ENCODE measurements at regions not wholly inside any gene's neighbourhood (a gene's known extent, or its start where the extent isn't known, plus 50 kb on each side); places are given as distances from the start of the nearest gene placed in this dataset.

DNA sequence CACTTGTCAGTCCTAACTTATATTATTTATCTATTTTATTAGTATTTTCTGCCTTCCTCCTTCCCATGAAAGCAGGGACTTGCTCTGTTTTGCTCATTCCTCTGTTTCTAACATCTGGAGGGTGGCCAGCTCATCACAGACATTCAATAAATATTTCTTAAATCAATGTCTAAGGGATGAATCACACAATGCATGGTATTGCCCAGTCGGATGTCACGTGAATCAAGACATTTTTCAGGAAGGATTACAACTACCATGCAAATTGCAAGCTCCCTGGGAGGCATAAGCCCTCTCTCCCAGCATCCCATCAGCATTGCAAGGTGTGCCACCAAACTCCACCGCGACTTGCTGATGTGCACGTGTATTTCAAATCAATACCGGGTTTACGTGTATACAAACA, 146.6 kb upstream of the RNF32 start:
- no peak for DNase-seq (ENCODE audit: extremely low read depth in 1 of 11, low read depth in 9 of 11, low spot score in 4 of 11)

DNA sequence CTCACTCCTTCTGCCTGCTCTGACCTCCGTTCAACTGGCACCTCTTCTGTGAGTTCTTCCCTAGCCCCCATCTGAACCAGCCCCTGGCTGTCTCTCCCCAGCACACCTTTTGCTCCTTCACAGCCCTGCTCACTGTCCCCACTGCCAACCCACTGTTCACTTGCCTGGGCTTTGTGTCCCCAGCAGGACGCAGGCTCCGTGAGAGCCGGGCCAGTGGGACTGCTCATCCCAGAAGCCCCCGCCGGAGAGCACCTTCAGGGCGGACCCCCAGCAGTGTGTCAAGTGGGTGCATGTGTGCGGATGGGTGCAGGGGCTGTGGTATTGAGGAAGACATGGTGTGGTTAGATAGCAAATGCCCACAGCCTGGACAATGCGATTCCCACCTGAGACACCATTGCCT, 148.4 kb upstream of the RNF32 start:
- no peak for DNase-seq (ENCODE audit: extremely low read depth in 1 of 11, low read depth in 9 of 11, low spot score in 4 of 11)

DNA sequence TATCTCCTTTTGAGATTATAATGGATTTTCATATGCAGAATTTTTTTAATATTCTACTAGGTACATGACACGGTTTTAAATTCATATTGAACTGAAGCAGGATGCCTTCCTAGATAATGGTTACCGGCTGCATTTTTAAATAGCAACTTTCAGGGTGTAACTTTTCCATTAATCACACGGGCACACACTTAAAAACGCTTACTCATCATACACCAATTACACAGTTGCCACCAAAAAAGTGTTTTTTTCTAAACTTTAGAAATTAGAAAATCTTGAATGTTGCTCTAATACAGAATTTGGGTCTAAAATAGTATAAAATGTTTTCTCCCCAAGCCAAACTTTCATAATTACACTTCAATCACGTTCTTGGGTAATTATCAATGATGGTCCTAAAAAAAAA, 149.1 kb upstream of the RNF32 start:
- DNase-seq (ENCODE audit: extremely low read depth in 1 of 11, low read depth in 9 of 11, low spot score in 4 of 11): no peak

DNA sequence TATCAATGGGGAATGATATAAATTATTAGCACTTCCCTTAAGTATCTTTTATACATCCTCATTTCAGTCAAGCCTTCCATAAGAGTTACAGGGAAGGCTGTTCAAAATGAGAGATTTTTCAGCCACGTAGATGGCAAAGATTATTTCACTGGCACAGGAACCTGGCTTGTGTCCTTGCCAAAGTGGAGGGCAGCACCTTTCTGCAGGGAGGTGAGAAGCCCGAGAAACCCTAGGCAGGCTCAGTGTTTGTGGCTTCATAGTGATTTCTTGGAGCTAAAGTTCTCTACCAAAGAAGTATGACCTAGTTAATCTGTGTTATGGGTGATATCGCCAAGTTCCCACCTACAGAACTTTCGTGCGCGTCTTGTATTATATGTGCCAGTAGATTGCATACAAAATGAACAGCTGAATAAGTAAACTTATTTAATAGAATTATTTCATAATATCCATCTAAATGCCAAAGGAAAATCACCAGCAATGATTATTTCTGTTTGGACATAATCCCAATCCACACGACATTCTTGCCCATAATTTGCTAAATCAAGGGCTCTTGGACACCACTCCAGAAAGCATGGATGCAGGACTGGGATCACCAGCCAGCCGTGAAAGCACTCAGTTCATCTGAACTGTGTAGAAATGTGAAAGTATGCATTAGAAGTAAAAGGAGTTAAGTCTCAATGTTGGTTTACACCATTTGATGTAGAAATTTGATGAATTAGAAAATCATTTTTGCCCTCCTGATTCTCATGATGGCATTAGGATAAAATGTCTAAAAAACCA, 150.4 kb upstream of the RNF32 start:
- no peak for DNase-seq (ENCODE audit: extremely low read depth in 1 of 11, low read depth in 9 of 11, low spot score in 4 of 11)

DNA sequence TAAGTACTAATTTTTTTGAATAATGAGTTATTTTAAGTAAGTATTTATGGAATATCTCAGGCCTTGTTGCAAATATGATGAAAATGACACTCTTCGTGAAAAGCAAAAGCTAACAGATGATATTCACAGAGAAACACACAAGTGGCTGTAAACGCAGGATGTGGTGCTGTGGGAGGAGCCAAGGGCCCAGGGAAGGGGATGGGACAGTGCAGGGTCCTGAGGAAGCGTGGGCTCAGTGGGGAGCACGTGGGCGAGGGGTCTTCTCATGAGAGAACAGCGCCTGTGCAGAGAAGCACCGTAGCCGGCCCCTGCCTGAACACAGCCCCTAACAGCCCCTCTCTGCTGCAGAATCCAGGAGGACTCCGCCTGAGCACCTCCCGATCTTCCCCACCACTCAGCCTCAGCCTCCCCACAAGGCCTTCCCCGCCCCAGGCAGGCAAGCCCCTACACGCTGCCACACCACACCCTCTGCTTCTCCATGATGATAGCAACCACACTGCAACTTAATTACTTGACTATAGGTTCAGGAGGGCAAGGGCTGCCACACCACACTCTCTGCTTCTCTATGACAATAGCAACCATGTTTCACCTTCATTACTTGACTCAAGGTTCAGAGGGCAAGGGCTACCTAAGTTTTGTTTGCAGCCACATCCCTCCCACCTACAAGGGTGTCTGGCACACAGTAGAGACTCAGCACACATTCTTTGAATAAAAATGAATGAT, 152.6 kb upstream of the RNF32 start:
- DNase-seq (ENCODE audit: extremely low read depth in 1 of 11, low read depth in 9 of 11, low spot score in 4 of 11): no peak

DNA sequence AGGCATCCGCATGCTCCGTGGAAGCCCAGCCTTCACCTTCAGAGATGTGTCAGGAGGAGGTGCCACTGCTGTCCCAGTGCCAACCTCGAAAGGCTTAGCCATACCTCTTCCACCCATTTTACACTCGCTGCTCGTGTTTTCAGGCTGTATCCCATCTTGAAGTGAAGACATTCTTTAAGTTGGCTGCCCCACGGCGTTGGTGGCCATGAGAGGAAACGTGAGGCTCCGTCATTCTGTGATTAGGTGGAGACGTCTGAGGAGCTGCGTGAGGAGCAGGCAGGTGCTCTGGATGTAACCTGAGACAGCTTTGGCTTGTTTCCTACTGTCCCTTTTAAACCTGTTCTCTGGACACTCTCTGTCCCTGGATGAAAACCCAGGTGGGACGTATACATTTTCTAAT, 159.9 kb upstream of the RNF32 start:
- DNase-seq (ENCODE audit: extremely low read depth in 1 of 11, low read depth in 9 of 11, low spot score in 4 of 11): no peak

DNA sequence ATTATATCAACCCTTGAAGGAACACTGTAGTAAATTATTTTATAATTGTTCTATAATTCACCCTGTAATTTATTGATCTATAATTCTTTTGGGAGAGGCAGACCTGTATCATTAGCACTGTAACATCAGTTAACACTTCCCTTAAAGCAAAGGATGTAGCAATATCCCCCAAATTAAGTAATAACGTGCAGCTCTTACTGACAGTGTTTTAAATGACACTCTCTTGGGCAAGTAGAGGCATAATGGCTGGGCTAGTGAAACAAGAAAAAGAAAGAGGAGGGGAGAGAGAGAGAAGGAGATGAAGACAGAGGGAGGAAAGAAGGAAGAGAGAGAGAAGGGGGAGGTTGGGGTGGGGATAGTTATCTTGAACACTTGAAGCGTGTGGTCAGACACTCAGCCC, 161.0 kb upstream of the RNF32 start:
- DNase-seq (ENCODE audit: extremely low read depth in 1 of 11, low read depth in 9 of 11, low spot score in 4 of 11): no peak

DNA sequence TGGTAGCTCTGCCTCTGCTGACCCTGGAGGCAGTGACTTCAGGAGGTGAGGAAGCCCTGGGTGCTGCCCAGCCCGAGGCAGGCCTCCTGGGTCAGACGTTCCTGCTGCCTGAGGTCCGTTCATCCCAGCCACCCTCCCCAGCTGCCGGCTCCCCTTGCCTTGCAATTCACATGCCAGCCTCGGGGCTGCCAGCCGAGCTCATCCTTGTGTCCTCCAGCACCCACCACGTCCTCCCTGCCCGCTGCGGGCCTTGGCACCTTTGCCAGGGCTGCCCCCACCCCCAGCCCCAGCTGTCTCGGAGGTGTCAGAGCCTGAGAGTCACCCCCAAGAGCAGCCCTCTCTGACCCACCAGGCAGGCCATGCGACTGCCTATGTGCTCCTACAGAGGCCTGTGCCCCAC, 162.1 kb upstream of the RNF32 start:
- no peak for DNase-seq (ENCODE audit: extremely low read depth in 1 of 11, low read depth in 9 of 11, low spot score in 4 of 11)

DNA sequence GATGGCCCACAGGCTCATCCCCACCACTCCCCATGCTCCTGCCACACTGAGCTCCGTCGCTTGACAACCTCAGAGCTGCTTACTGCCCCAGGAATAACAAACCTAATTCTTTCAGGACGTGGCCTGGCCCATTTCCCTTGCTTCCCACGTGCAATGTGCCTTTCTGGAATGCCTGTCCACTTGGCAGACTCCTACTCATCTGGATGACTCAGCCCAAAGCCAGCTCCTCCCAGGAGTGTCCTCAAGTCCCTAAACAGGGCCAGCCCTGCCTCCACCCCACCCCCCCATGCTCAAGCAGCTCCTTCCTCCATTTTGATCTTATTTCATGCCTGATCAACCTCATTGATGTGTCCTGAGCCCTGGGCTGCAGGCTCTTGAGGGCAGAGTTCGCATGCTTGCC, 164.9 kb upstream of the RNF32 start:
- no peak for DNase-seq (ENCODE audit: extremely low read depth in 1 of 11, low read depth in 9 of 11, low spot score in 4 of 11)

DNA sequence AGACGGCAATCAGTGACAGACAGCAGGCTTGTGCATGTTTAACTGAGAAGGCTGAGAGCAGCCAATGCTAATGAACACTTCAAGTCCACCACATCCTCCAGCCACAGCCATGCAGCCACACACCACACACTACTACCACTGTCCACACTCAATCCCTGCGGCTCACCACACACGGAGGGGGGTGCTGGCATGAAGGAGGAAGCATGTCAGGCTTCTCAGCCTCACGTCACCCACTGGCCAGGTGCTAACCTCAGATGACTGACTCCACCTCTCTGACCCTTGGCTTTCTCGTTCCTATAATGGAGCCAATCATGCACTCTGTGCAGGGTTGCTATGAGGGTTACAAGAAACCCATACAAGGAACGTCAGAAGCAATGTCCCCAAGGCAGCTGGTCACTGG, 165.4 kb upstream of the RNF32 start:
- DNase-seq (ENCODE audit: extremely low read depth in 1 of 11, low read depth in 9 of 11, low spot score in 4 of 11): no peak

DNA sequence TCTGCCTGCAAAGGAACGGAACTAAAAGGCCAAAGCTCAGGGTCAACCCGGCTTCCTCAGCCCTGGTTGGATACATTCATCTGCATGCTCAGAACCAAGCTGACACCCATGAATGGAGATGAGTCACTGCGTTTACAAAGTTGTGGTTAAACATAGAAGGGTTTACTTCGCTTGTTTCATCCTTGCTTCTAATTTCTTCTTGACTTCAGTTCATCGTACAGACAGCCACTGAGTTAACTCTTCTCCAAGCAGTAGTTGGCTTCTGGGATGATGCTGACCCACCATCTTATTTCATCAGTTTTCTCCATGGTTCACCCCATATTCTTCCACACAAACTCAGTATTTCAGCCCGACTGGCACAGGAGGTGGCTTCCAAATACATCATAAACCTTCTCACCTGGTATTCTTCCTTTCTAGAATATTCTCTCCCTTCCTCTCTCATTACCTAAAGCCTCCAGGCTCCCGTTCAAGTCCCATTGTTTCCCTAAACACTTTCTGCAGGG, 166.3 kb upstream of the RNF32 start:
- DNase-seq (ENCODE audit: extremely low read depth in 1 of 11, low read depth in 9 of 11, low spot score in 4 of 11): no peak

DNA sequence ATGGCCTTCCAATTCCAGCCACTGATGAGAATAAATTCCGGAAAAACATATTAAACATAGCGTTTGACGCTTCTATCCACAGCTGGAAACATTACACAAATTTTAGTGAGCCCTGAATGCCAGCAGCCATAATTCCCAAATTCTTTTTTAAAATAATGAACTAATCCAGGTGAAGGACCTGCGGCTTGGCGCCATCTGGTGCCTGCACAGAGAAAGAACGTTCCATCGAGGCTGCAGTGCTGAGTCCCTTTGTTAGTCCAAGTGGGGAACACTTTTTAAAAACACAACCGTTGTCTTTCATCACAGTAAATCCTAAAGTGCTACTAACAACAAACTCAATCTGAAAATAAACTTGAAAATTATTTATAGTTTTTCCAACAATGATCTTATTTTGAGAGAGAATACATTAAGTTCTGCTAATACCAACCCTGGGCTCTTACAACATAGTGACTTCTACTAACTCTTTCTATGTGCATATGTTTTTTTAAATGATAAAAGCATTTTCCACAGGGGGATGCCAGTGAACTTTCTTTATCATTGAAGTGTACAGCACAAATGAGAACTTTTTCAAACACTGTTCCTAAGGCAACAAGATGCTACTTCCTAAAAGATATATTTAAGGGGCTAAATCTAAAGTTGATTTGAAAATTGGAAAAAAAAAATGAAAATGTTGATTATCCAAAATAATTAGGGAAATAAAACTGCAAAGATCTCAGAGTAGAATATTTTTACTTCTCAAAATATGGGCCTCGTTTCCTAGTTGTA, 166.9 kb upstream of the RNF32 start:
- DNase-seq (ENCODE audit: extremely low read depth in 1 of 11, low read depth in 9 of 11, low spot score in 4 of 11): peak in 2 of 11 donors; percentile 7 to 28

DNA sequence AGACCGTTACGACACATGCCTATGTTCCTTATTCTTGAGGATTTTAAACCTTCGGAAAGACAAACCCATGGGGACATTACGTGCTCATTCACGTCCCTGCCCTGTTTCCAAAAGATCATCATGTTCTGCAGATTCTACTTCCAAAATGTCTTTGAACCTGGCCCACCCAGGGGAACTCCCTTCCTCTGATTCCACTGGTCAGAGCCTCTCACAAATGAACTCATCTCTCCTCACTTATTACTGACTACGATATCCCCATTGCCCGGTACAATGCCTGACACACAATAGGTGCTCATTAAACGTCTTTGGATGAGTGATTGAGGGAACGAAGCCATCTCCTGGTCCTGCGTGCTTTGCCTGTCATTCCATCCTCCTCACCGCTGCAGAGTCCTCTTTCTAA, 168.3 kb upstream of the RNF32 start:
- DNase-seq (ENCODE audit: extremely low read depth in 1 of 11, low read depth in 9 of 11, low spot score in 4 of 11): no peak

DNA sequence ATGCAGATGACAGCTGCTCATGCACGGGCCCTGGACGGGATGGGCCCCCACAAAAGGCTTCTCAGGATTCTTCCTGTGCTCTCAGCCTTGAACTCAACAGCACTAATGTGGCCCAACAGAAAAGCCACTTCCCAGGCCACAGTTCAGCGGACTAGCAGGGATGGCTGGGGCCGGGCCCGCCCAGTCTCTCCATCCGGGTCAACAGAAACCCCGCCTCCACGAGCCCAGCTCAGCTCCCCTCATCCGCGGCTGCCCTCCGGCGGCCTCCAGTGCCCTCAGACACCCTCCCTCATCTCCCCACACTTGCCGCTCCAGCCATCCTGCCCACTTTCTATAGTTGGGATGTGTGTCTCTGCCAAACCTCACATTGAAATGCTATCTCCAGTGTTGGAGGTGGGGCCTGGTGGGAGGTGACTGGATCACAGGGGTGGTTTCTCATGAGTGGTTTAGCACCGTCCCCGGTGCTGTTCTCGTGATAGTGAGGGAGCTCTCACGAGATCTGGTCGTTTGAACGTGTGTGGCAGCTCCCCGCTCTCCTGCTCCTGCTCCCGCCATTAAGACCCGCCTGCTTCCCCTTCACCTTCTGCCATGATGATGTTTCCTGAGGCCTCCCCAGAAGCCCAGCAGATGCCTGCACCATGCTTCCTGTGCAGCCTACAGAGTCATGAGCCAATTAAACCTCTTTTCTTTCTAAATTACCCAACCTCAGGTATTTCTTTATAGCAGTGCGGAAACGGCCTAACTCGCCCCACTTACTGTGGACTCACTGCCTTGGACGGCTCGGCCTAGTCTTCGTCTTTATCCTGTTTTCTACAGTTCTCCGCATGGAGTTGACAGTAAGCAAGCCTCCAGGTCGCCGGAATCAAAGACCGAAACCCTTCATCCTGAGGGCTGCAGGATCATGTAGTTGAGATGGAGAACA, 169.9 kb upstream of the RNF32 start:
- DNase-seq (ENCODE audit: extremely low read depth in 1 of 11, low read depth in 9 of 11, low spot score in 4 of 11): no peak

DNA sequence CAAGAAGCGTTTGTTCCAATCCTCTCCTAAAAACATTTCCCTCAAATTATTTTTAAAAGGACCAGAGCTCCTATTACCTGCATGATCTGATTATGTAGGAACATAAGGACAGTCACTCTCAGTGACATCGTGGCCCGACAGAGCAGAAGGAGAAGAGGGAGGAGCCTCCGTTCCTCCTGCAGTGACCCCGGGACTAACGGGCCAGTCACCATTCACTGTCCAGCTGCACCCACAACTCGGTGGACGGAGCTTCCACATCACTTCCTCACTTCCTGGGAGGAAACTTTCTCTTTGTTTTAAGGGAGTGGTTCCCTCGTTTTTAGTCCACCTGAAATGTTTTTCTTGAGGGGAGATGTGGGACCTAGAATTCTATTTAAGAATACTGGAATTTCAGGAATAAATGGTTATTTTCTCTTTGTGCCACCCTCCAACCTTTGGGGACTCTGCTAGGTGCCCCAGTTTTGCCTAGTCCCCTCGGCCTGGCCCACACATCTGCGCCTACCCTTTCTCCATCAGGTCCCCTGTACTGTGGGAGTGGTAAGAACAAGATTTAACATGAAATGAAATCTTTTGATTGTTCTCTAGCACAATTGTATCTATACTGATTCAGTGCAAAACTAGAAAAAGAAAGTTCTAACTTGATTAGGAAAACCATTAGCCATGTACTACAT, 173.5 kb upstream of the RNF32 start:
- DNase-seq (ENCODE audit: extremely low read depth in 1 of 11, low read depth in 9 of 11, low spot score in 4 of 11): no peak

DNA sequence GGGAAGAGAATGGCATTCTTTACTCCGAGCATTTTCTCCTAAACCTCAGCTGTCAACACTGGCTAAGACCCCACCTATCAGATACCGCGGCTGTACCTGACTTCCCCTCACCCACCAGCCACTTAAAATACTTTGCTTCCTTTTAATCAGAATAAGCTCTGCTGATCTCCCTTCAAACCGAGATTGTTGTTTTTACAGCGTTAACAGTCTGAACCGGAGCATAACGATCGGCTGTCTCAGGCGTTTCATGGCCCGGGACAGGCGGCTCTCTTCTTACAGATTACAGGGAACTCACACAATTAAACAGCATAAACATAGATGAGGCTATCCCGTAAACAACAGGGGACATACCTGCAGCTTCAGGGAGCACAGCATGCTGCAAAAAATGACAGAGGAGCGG, 174.3 kb upstream of the RNF32 start:
- peak in 4 of 11 donors; percentile 11 to 26 (median 22) for DNase-seq (ENCODE audit: extremely low read depth in 1 of 11, low read depth in 9 of 11, low spot score in 4 of 11)

DNA sequence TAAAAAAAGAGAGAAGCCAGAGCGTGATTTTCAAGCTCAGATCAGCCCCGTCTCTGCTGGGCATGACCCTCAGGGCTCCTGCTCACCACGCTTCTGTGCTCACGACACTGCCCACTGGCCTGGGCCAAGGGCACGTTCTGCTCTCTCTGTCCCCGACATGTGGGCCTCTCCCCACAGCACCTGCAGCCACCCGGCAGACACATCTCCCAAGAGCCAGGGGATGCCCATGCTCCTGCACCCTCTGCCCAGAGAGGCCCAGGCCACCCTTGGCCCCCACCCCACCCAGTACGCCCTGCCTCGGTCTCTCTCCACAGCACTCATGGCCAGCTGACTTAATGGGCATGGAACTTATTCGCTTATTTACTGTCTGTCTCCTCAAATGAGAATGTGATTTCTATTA, 175.4 kb upstream of the RNF32 start:
- DNase-seq (ENCODE audit: extremely low read depth in 1 of 11, low read depth in 9 of 11, low spot score in 4 of 11): no peak

DNA sequence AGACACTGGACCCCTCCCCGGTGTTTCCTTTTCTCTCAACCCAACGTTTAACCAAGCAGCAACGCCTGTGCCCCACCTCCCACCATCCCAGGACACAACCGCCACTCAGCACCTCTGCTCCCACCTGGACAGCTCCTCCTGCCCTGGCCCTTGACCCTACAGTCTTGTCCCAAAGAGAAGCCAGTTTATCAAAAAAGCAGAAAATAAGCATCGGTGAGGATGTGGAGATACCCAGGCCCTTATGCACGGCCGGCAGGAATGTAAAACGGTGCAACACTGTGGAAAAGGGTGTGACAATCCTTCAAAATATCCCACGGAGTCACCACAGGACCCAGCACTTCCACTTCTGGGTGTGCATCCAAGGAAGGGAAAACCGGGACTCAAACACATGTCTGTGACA, 176.2 kb upstream of the RNF32 start:
- no peak for DNase-seq (ENCODE audit: extremely low read depth in 1 of 11, low read depth in 9 of 11, low spot score in 4 of 11)

Measured in renal cortex interstitium (tissue), 11 donors.